ENCODE measurements at regions not wholly inside any gene's neighbourhood (a gene's known extent, or its start where the extent isn't known, plus 50 kb on each side); places are given as distances from the start of the nearest gene placed in this dataset.

DNA sequence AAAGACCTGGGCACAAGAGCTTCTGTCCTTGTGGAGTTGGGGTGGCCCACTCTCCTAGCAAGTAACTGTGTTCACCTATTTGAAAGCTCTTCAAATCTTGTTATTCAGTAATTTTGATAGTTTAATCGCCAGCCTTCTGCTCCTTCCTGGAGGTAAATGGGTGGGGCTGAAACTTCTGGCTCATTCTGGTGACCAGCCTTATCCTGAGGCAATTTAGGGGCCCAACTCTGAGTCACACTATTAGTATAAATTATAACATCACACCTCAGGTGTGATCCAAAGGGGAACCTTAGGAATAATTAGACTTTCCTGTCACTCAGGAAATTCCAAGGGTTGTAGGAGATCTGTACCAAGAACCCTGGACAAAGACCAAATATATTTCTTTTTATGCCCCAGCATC is 255.8 kb upstream of the RGPD4 start:
- TF ChIP-seq MXI1 (conservative IDR thresholded peaks at IDR 0.05; ENCODE audit: poor library complexity, severe bottlenecking) (no peak), EP300 (conservative IDR thresholded peaks at IDR 0.05; ENCODE audit: poor library complexity, severe bottlenecking) (no peak), EZH2 (IDR thresholded peaks at IDR 0.05; ENCODE audit: borderline replicate concordance, insufficient read depth, low read length, poor library complexity, severe bottlenecking) (no peak), TAF1 (IDR thresholded peaks at IDR 0.05; ENCODE audit: low read depth) (no peak)
- TF ChIP-seq, protein P1, sequence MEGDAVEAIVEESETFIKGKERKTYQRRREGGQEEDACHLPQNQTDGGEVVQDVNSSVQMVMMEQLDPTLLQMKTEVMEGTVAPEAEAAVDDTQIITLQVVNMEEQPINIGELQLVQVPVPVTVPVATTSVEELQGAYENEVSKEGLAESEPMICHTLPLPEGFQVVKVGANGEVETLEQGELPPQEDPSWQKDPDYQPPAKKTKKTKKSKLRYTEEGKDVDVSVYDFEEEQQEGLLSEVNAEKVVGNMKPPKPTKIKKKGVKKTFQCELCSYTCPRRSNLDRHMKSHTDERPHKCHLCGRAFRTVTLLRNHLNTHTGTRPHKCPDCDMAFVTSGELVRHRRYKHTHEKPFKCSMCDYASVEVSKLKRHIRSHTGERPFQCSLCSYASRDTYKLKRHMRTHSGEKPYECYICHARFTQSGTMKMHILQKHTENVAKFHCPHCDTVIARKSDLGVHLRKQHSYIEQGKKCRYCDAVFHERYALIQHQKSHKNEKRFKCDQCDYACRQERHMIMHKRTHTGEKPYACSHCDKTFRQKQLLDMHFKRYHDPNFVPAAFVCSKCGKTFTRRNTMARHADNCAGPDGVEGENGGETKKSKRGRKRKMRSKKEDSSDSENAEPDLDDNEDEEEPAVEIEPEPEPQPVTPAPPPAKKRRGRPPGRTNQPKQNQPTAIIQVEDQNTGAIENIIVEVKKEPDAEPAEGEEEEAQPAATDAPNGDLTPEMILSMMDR (IDR thresholded peaks at IDR 0.05; ENCODE audit: poor library complexity, severe bottlenecking): no peak
